Left ventricle myocardium inferior (tissue), 1 donor: ENCODE measurements at regions not wholly inside any gene's neighbourhood (a gene's known extent, or its start where the extent isn't known, plus 50 kb on each side); places are given as distances from the start of the nearest gene placed in this dataset.

Source experiments
- DNase-seq: peaks from one replicate; pipeline ENCODE4 v3.0.0-alpha.2; 2020
- H3K27ac ChIP-seq: fragments of 200-600 bp; replicated peaks from 2 replicates; pipeline ENCODE4 v1.8.0; 2021
- H3K27me3 ChIP-seq: fragments of 200-600 bp; 2 replicates; pipeline ENCODE4 v1.8.0; 2021; ENCODE audit warnings: low read depth
- H3K36me3 ChIP-seq: fragments of 200-600 bp; 2 replicates; pipeline ENCODE4 v1.8.0; 2021
- H3K4me1 ChIP-seq: fragments of 200-600 bp; 2 replicates; pipeline ENCODE4 v1.8.0; 2021
- H3K4me3 ChIP-seq: fragments of 200-600 bp; 2 replicates; pipeline ENCODE4 v1.8.0; 2021; ENCODE audit warnings: mild to moderate bottlenecking, moderate library complexity
- H3K9me3 ChIP-seq: fragments of 200-600 bp; replicated peaks from 2 replicates; pipeline ENCODE4 v1.8.0; 2021
- CTCF ChIP-seq: fragments of 200-600 bp; IDR thresholded peaks from 2 replicates; pipeline ENCODE4 v1.8.0; 2021; ENCODE audit warnings: antibody characterized with exemption, mild to moderate bottlenecking, borderline replicate concordance
- intact Hi-C: fragments of 100-400 bp; cut with micrococcal nuclease; formaldehyde crosslinking; loops from one replicate; pipeline ENCODE4 v1.11.0; 2022
- donor health status: DM: no; HTN: yes; CAD: no; lungs with severe emphysema.

GRCh38 chr18:78092901-78093300, 843.3 kb downstream of the GALR1 start:
- no peak for TF ChIP-seq CTCF
- intact Hi-C loops = no loop called here
- DNase-seq = no peak
- H3K9me3 ChIP-seq = no peaks in the 10 kb centered on the region
- no peaks in the 10 kb centered on the region for H3K4me1 ChIP-seq
- peaks cover 5% of the 10 kb centered on the region for H3K27me3 ChIP-seq
- no peak overlapping the region for H3K4me3 ChIP-seq
- H3K27ac ChIP-seq = no peak overlapping the region
- H3K36me3 ChIP-seq = no peaks in the 10 kb centered on the region

GRCh38 chr18:78099979-78100588, 850.4 kb downstream of the GALR1 start:
- no peak for TF ChIP-seq CTCF
- no peaks in the 10 kb centered on the region for H3K36me3 ChIP-seq
- no peak for DNase-seq
- H3K9me3 ChIP-seq = peaks cover 11% of the 10 kb centered on the region
- intact Hi-C loops = no loop called here
- H3K4me3 ChIP-seq = no peak overlapping the region
- H3K27me3 ChIP-seq = no peaks in the 10 kb centered on the region
- H3K4me1 ChIP-seq = no peaks in the 10 kb centered on the region
- no peak overlapping the region for H3K27ac ChIP-seq

GRCh38 chr18:78101091-78101490, 851.4 kb downstream of the GALR1 start:
- H3K9me3 ChIP-seq = peaks cover 11% of the 10 kb centered on the region
- no peak overlapping the region for H3K4me3 ChIP-seq
- TF ChIP-seq CTCF = no peak
- H3K27ac ChIP-seq = no peak overlapping the region
- no peaks in the 10 kb centered on the region for H3K27me3 ChIP-seq
- intact Hi-C loops = no loop called here
- H3K4me1 ChIP-seq = no peaks in the 10 kb centered on the region
- DNase-seq = no peak
- no peaks in the 10 kb centered on the region for H3K36me3 ChIP-seq

GRCh38 chr18:78102135-78102534, 852.5 kb downstream of the GALR1 start:
- intact Hi-C loops = no loop called here
- TF ChIP-seq CTCF = no peak
- Histone ChIP-seq H3K27ac (no peak overlapping the region), H3K36me3 (no peaks in the 10 kb centered on the region), H3K4me1 (no peaks in the 10 kb centered on the region), H3K4me3 (no peak overlapping the region), H3K27me3 (no peaks in the 10 kb centered on the region), H3K9me3 (peaks cover 11% of the 10 kb centered on the region)
- DNase-seq = no peak

GRCh38 chr18:78105611-78106010, 856.0 kb downstream of the GALR1 start:
- intact Hi-C loops = no loop called here

More at GRCh38 chr18:78105611-78106010, 856.0 kb downstream of the GALR1 start:
- Histone ChIP-seq H3K36me3 (no peaks in the 10 kb centered on the region), H3K4me1 (no peaks in the 10 kb centered on the region), H3K27me3 (no peaks in the 10 kb centered on the region), H3K27ac (no peak overlapping the region), H3K9me3 (peaks cover 11% of the 10 kb centered on the region), H3K4me3 (no peak overlapping the region)
- TF ChIP-seq CTCF = no peak
- DNase-seq = no peak
